ENCODE measurements at regions not wholly inside any gene's neighbourhood (a gene's known extent, or its start where the extent isn't known, plus 50 kb on each side); places are given as distances from the start of the nearest gene placed in this dataset.

DNA sequence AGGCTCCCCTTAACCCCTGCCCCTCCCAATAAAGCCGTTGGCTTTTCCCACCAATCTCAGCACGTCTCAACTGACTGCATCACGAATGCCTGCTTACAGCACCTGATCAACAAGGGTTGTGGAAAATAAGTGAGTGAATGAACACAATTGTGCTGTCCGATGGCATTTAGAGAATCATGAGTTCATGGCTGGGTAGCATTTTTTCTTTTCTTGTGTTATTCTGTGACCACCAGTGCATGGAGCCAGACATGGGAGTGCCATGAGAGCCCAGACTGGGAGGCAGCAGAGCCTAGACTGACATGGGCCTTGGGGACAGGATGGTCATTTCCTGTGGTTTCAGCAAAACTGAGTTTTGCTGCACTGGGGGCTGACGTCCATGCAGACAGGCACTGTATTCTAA lies 254.1 kb upstream of the IGFBP3 start:
- DNase-seq: no peak

DNA sequence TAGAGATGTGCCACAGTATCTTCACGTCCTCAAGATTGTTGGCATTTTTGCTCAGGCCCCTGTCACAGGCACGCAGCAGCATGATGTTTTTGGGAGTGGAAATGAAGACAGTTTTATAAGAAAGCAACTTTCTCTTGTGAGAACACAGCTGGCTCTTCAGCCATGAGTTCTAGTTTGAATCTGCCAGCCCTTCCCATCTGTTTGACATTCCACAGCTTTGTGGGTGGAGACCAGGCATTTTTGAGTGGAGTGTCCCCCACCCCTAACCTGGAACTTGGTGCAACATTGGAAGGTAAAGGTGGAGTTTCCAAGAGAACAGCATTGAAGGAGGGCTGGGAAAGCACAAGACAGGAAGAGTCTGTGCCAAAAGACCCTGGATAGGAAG lies 253.1 kb upstream of the IGFBP3 start:
- DNase-seq: no peak

DNA sequence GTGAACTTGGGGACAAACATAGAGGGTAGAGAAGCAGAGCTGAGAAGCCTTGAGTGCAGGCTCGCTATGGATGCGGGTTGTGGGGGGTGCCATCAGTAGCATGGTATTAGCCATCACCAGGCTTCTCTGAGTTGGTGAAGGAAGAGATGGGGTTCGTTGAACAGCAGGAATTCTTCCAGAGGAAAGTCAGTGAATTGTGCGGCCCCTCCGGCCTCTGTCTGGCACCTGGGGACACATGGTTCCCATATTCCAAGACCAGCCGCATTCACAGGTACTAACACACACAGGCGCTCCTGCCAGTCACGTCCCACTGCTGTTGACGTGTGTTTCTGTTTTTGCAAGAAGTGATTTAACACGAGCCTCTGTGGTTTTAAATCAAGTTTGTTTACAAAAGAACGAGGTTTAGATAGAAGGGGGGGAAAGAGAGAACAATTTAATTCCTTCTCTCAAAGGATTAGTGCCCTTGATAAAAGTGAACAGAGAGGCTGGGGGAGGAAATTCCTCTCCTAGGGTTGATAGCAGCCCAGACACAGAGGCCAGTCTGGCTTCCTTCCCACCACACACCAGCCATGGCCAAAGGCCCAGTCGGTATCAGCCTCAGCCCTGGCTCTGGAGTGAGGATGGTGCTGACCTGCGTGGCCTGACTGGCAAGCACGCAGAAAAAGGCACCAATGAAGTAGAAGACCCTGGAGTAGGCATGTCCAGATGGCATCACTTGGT lies 252.6 kb upstream of the IGFBP3 start:
- no peak for DNase-seq

DNA sequence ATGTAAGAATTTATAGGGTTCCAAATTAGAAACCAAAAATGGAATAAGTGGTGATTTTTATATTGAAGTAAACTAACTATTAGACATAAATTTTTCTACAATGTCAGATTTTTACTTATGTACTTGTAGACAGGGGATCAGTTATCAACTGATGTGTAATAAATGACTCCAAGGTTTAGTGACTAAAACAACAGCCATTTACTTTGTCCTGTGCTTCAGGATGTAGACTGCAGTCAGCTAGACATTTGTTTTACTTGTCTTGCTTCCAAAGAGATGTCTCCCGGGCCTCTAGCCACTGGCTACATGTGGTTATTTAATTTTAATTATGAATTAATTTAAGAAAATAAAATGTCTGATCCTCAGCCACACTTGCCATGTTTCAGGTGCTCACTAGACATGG lies 249.7 kb upstream of the IGFBP3 start:
- no peak for DNase-seq

DNA sequence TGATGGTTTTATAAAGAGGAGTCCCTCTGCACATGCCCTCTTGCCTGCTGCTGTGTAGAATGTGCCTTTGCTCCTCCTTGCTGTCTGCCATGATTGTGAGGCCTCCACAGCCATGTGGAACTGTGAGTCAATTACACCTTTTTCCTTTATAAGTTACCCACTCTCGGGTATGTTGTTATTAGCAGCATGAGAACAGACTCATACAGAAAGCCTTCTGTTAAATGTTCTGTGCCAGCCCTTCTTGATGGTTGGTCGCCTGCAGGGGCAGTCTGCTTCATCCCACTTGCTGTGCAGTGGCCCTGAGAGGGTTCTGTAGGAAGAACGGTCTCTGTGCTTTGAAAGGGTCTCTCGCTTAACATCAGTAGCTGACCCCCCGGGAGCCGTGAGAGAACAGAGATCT lies 248.9 kb upstream of the IGFBP3 start:
- no peak for DNase-seq

DNA sequence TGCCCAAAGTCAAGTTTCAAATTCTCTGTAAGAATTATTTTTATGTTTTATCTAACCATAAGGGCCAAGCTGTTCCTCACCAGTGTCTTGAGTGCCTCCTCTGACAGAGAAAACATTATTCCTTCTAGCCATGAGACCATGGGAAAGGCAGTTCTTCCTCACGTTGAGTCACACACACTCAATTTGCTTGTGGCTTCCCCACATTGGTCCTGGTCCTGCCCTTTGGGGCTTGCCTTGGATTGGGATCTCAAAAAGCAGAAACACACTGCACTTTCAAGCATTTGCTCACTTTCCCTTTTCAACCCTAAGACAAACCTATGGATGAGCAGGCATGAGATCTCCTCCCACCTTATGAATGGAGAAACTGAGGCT lies 248.3 kb upstream of the IGFBP3 start:
- DNase-seq: no peak

DNA sequence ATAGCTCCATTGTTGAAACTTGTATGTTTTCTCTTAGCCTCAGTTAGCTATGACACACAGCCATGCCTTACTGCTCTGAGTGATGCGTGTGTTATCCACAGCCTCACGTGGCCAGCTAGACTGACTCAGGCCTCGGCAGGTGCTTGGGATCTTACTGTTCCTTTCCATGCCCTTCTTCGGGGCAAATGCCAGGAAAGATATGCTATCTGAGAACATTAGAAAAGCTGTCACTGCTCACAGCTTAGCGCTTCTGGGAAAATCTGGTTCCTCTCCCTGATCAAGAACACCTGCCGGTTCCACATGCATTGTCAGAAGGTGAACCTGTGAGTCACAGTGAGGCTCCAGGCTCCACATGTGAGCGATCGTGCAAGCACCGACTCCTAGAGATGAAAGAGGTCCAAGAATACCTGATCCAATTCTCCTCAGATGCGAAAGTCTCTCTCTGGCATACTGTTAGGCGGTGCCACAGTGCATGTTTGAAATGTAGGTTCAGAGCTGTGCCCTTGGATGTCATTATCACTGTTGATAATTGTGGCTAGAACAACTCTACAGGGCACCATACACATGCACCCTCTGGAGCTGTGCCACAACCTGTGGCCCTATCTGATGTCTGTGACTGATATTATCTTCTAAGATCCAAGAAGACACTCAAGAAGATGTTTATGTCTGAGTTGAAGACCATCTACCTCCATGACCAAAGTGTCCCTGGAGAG lies 247.8 kb upstream of the IGFBP3 start:
- DNase-seq: no peak

DNA sequence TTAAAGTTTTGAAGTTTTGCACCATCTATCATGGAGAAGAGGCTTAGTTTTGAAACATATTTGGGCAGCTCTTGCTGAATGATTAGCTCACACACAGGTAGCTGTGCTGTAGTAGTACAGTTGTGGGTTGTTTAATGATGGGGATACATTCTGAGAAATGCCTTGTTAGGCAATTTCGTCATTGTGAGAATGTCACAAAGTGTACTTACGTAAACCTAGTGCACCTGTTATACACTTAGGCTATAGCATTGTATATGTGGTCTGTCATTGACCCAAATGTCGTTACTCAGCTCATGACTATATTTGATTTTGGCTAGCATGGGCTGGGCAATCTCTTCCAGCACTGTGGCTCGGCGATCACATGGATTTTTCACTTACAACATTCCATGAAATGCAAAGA lies 247.2 kb upstream of the IGFBP3 start:
- DNase-seq: no peak

DNA sequence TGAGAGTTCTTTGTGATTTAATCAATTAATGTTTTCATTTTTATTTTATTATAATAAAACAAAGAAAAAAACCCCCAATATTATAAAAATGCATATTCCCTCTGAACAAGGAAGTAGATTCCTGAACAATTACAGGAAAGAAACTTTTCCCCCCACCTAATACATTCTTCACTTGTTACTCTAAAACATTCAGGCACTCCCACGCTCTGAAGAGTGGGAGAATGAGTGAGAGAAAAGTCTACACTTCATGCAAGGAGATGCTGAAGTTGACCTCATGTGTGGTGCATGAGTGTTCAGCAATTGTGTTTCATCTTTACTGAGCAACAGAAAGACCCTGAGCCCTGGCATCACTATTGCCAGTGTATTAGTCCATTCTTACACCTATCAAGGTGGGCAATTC lies 244.2 kb upstream of the IGFBP3 start:
- no peak for DNase-seq

DNA sequence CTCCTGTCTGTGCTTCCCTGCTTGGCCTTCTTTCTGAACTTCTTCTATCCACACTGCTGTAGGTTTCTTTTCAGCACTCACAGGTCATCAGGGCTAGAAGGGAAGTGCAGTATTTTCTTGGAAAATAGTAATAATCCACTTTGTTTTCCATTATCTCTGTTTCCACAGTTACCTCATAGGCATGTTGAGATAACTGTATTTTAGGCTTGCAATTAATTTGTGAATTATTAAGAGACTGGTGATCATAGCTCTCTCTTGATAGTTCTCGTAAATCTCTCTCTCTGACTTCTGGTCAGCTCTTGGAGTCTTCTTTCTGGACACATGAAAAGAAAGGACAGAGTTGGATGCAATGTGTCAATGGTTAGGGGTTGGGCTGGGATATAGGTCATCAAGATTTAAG lies 243.6 kb upstream of the IGFBP3 start:
- DNase-seq: no peak

DNA sequence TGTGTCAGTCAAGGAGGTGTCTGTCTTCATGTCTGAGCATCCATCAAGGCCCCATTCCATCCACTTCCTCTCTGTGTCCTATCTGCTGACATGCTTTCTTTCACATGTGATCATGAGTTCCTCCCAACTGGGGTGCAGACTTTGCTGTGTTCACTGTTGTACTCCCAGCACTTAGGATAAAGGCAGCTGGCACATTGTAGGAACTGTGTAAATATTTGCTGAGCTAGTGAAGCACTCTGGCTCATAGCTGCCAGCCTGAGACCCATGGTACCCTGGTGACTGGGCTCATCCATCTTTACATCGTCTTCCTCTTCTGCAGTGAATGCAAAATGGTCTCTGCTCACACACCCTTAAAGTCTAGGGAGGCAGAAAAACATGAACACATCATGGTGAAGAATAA lies 242.2 kb upstream of the IGFBP3 start:
- no peak for DNase-seq

DNA sequence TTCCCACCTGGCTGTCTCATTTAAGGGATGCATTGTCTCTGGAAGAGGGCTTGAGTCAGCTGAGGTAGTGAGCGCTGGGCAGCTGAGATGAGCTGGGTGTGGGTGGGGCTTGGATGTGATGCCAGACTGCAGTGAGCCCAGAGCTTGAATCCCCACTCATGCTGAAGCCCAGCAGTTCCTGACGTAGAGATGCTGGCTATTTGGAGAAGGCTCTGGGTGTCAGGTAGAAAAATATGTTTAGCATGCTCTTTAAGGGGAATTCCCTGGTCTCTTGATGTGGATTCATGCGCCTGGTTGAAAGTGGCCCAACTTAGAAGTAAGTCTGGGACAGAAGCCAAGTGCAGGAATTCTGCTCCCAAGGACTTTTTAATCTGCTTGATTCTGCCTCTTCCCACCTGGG lies 241.5 kb upstream of the IGFBP3 start:
- no peak for DNase-seq

DNA sequence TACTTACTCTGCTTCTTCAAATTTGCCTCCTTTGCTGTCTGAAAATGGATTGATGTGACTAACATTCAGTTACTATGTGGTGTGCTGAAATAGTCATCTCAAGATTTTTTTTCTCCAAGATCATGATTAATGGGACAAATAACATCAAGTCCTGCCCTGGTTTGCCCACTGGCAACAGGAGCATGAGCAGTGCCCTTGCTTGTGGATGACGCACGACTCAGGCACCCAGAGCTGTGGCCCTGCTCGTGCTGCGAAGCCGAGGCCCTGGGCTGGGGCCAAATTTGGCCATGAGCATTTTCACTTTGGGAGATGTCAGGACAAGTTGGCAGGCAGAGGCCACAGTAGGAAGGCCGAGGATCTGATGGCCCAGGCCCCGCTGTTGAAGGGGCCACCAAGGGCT lies 239.8 kb upstream of the IGFBP3 start:
- DNase-seq: no peak

DNA sequence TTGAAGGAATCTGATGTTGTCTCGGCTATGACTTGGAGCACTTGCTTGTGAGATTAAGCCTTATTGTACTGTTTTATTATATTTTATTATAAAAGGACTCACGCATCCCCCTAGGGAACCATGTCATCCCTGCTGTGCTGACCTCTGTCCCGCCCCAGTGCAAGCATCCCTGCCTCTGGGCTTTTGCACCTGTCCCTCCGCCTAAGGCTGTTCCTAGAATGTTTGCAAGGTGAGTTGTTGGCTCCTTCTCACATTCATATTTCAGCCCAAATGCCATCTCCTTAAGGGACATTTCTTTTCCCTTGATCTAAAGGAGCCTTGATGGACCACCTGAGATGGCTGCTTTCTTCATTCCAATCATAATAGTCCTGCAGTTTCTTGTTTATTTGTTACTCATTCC lies 236.9 kb upstream of the IGFBP3 start:
- DNase-seq: no peak

DNA sequence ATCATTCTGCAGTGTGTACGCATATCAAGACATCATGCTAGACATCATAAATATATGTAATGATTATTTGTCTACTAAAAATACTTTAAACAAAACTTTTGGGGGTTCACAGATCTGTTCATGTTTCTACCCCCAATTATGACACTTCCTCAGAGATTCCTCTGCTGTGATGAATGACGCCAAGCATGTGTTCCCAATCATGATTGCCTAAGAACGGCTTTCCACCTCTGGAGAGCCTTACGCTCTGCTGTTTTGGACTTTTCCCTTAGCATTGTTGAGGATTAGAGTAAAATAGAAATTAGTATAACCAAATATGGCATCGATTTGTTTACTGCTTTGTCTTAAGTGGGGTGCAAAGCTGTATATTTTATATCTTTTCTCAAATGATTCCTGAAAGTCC lies 236.3 kb upstream of the IGFBP3 start:
- DNase-seq: no peak

DNA sequence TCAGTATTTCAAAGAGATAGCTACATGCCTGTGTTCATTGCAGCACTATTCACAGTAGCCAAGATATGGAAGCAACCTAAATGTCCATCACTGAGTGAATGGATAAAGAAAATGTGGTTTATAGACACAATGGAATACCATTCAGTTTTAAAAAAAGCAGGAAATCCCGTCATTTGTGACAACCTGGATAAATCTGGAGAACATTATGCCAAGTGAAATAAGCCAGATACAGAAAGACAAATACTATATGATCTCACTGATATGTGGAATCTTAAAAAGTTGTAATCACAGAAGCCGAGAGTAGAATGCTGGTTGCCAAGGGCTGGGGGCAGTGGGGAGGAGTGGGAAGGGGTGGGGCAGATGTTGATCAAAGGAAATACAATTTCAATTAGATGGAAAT lies 235.8 kb upstream of the IGFBP3 start:
- DNase-seq: no peak

DNA sequence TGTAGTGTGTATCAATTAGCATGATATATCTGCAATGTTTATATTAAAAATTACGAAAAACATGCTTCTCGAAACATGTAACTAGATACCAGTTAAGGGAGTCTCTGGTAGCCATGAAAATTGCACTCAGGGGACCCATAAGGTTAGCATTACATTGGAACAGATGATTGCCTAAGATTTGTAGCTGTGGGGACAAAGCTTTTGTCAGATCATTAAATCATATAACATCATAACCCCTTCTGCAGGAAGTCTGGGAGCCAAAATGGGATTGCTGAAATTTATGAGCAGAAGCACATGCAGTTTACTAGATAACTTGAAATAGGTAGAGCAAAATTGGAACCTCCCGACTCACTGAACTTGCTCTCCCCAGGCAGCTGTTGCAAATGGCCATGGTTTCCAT lies 235.0 kb upstream of the IGFBP3 start:
- DNase-seq: no peak

DNA sequence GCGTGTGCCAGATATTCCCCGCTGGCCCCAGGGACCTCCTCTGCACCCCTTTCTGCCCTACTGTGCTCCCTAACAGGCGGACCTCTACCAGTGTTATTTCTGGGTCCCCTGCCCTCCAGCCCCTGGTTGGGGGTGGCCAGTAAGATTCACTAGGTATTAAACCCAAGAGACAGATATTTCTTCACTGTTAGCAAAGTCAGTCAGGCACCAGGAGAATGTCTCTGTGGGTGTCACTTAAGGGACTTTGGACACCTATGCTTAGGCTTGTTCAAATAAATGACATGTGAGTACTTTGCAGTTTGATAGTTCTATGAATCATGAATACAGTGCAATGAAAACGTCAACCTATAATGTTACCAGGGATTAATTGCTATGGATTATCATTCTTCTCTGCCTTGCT lies 234.3 kb upstream of the IGFBP3 start:
- no peak for DNase-seq

DNA sequence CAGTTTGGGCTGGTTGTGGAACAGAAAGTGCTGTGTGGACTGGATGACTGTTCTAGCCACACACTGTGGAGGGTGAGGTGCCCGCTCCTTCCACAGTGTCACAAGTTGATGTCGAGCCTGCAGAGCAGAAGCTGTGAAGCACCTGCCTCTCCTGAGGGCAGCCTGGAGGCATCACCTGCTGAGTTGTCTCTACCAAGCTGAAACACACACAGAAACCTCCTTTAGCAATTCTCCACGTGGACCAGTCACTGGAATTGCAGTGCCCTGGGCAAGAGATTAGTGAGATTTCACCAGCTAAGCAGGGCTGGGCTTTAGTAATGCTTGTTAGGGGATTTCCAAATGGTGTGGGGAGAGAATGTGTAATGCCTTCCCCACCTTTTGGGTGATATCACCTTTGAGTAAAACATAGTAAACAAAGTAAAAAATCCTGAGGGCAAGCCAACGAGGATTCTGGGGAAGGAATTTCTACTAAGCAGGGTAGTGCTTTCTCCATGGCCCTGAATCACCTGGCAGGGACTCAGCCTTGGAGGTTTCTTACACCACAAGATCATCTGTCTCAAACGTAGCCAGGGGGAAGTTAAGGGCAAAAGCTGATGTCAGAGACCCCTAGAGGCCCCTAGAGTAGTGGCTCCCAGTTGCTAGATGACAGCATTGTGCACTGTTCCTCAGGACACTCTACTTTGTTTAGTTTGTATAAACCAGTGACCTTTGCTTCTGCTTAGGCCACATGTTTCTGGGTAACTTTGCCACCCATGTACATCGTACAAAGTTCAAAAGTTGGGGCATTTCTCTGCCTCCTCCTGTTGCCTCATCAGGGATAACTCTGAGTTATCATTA lies 233.1 kb upstream of the IGFBP3 start:
- no peak for DNase-seq

DNA sequence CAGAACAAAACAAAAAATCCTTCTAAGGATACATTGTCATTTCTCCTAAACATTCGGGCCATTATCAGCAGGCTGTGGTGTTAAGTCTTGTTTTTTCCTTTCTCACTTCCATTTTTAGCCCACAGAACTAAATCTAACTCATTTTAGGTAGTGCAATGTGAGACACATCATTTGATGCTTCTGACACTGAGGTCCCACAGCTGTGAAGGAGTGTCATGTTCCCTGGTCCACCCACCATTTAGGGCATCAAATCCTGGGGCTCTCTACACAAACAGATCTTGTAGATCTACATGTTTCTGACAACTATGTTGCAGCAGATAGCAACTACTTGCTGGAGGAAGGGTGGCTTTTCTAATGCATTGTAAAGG lies 232.5 kb upstream of the IGFBP3 start:
- DNase-seq: no peak

DNA sequence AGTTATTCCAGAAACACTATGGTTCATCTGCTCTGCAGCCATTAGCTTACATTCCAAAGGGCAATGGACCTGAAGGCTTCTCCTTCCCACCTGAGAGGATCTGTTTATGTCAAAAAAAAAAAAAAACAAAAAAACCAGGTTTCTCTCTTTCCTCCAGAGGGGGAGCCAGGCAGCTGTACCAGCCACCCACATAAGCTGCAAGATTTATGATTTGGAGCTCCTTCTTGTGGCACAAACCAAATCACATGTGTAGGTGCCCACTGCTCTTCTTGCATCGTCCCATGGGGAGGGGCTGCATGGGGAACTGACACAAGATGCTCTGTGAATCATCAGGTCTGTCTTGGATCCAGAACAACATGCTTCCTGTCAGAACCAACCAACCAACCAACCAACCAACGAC lies 231.6 kb upstream of the IGFBP3 start:
- no peak for DNase-seq

DNA sequence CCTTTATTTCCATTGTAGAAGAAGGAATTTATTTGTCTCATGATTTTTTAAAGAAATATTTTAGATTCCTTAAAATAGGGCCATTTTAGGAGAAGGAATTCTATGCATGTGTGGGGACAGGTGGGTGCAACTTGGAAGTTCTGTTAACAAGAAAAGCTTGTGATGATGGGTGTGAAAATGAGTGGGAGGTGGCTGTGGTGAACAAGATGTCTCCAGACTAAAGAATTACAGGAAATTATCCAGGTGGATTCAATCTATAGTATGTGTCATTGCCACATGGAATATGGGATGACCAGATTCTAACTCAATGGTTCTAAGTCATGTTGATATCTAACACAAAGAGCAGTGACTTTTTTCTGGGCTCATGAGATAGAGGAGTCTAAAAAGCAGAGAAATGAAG lies 229.6 kb upstream of the IGFBP3 start:
- DNase-seq: no peak

DNA sequence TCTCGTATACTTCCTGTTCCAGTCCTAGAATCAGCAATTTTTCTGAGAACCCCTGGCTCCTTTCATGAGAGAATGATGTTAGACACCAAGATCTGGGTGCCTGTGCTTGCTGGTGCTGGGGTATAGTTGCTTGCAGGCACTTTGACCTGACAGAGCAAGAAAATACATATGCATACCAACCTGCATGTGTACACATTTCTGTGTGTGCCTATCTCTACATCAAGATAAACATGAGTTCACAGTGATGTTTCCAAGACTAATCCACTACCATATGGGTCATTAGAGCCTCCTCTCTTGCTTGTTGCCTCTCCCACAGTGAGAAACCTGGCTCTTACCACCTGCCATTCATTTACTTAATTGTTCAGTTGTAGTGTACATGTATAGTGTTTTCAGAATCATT lies 229.1 kb upstream of the IGFBP3 start:
- no peak for DNase-seq

DNA sequence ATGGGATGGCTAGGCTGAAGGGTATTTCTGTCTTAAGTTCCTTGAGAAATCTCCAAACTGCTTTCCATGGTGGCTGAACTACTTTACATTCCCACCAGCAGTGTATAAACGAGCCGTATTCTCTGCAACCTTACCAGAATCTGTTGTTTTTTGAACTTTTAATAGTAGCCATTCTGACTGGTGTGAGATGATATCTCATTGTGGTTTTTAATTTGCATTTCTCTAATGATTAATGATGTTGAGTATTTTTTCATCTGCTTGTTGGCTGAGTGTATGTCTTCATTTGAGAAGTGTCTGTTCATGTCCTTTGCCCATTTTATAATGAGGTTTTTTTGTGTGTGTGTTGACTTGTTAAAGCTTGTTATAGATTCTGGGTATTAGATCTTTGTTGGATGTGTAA lies 226.8 kb upstream of the IGFBP3 start:
- DNase-seq: no peak
